ENCODE measurements at regions not wholly inside any gene's neighbourhood (a gene's known extent, or its start where the extent isn't known, plus 50 kb on each side); places are given as distances from the start of the nearest gene placed in this dataset.

DNA sequence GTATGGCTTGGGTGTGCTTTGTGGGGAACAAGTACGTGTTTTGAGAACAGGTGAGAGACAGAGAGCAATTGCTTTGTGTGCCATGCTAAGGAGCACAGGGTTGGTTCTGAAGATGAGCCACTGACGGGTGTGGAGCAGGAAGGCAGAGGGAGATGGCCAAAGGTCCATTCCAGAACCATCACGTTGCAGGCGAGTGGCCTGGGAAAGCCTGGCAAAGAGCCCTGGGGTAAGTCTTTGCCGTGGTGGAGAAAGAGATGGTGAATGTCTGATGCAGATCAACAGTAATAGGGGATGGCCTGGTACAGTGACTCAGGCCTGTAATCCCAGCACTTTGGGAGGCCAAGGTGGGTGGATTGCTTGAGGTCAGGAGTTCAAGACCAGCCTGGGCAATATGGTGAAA lies 93.5 kb upstream of the ZNF521 start:
- DNase-seq (ENCODE audit: low spot score): no peak

- DNase-seq (ENCODE audit: low spot score): no peak
Observed at GRCh38 chr18:25443776-25444175, 91.8 kb upstream of the ZNF521 start.

GRCh38 chr18:25435149-25435782 lies 83.3 kb upstream of the ZNF521 start:
- DNase-seq (ENCODE audit: low spot score): no peak

- no peak for DNase-seq (ENCODE audit: low spot score)
Observed at GRCh38 chr18:25434745-25435144, 82.8 kb upstream of the ZNF521 start.

- DNase-seq (ENCODE audit: low spot score): no peak
Observed at GRCh38 chr18:25433590-25433989, 81.6 kb upstream of the ZNF521 start.

GRCh38 chr18:25425024-25425423 lies 73.1 kb upstream of the ZNF521 start:
- DNase-seq (ENCODE audit: low spot score): no peak

DNA sequence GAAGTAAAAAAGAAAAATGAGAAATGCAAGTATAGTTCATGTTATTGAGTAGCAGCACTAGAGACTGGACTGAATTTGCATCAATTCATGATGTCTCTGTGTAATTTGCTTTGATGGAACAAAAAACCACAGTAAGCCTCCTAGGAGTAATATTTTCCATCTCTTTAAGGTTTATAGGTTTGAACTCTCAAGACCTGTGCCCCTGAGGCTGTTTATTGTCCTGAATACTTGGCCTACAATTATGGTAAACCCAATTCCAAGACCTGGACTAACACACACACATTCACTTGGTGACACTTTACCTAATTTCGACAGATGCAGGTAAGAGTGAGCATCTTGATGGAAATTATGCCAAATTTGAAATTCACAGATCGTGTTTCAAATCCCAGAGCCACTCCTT lies 71.8 kb upstream of the ZNF521 start:
- DNase-seq (ENCODE audit: low spot score): no peak

DNA sequence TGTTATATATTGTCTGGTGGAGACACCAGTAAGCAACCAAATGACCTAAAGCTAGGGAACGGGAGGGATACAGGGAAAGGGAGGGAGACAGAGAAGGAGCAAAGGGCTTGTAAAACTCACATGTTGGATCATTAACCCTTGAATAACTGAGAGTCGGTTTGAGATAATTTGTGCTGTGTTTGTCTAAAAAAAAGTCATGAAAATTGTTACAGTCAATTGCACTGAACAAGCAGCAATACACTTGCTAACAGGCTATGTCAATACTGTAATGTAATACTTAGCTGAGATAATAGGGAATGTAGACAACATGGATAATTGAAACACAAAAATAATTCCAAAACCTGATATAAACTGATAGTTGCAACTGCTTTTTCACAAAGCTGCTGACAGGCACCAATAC lies 71.3 kb upstream of the ZNF521 start:
- DNase-seq (ENCODE audit: low spot score): no peak

GRCh38 chr18:25422230-25422629 lies 70.3 kb upstream of the ZNF521 start:
- DNase-seq (ENCODE audit: low spot score): no peak

- DNase-seq (ENCODE audit: low spot score): no peak
Observed at GRCh38 chr18:25420077-25420825, 68.3 kb upstream of the ZNF521 start.

GRCh38 chr18:25416374-25416773 lies 64.4 kb upstream of the ZNF521 start:
- DNase-seq (ENCODE audit: low spot score): no peak

DNA sequence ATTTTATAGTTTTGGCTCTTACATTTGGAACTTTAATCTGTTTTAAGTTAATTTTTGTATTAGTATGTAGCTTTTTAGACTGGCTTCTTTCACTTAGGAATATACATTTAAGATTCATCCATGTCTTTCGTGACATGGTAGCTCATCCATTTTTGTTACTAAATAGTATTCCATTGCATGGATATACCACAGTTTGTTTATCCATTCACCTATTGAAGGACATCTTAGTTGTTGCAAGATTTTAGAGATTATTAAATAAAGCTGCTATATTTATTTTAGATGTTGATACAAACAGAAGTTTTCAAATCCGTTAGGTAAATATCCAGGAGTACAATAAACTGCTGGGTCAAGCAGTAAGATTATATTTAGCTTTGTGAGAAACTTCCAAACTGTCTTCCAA lies 58.0 kb upstream of the ZNF521 start:
- no peak for DNase-seq (ENCODE audit: low spot score)

GRCh38 chr18:25408293-25408692 lies 56.3 kb upstream of the ZNF521 start:
- DNase-seq (ENCODE audit: low spot score): no peak
